ENCODE measurements at regions not wholly inside any gene's neighbourhood (a gene's known extent, or its start where the extent isn't known, plus 50 kb on each side); places are given as distances from the start of the nearest gene placed in this dataset.

GRCh38 chr22:48513446-48513845 is 1314.2 kb downstream of the BRD1 start:
- intact Hi-C loops (cut with DNase I) = loop anchor here in 1 of 4 donors (10.0 kb wide), 1 partner anchor 49 kb away; no protein-coding TSS in a partner anchor
- Histone ChIP-seq H3K4me1 (ENCODE audit: insufficient read depth) (peaks cover 7% of the 10 kb centered on the region), H3K9me3 (no peaks in the 10 kb centered on the region), H3K4me3 (no peak overlapping the region), H3K27me3 (no peaks in the 10 kb centered on the region), H3K36me3 (no peaks in the 10 kb centered on the region), H3K27ac (no peak overlapping the region)
- no peak for DNase-seq
- TF ChIP-seq POLR2A (IDR thresholded peaks at IDR 0.05) = no peak
- no peak for TF ChIP-seq CTCF (IDR thresholded peaks at IDR 0.05)
- TF ChIP-seq EP300 (IDR thresholded peaks at IDR 0.05) = no peak
- WGBS, 3 donors = 70 to 88% (median 77%) methylated on average over 10 of the region's 10 CpGs

- WGBS, 3 donors = 97% methylated on average over 23 of the region's 23 CpGs
- intact Hi-C loops (cut with DNase I) = loop anchor here in 1 of 4 donors (10.0 kb wide), 1 partner anchor 47 kb away; no protein-coding TSS in a partner anchor
- no peak for TF ChIP-seq POLR2A (IDR thresholded peaks at IDR 0.05)
- TF ChIP-seq EP300 (IDR thresholded peaks at IDR 0.05) = no peak
- TF ChIP-seq CTCF (IDR thresholded peaks at IDR 0.05) = no peak
- H3K9me3 ChIP-seq = no peaks in the 10 kb centered on the region
- H3K27me3 ChIP-seq = no peaks in the 10 kb centered on the region
- H3K4me1 ChIP-seq (ENCODE audit: insufficient read depth) = peaks cover 7% of the 10 kb centered on the region
- H3K27ac ChIP-seq = no peak overlapping the region
- DNase-seq = no peak
- H3K36me3 ChIP-seq = no peaks in the 10 kb centered on the region
- H3K4me3 ChIP-seq = no peak overlapping the region
Measured at GRCh38 chr22:48511781-48512327, 1315.8 kb downstream of the BRD1 start.

- Histone ChIP-seq H3K27me3 (no peaks in the 10 kb centered on the region), H3K4me3 (no peak overlapping the region), H3K27ac (no peak overlapping the region), H3K9me3 (no peaks in the 10 kb centered on the region), H3K36me3 (no peaks in the 10 kb centered on the region), H3K4me1 (ENCODE audit: insufficient read depth) (peaks cover 7% of the 10 kb centered on the region)
- intact Hi-C loops (cut with DNase I) = loop anchor here in 1 of 4 donors (10.0 kb wide), 1 partner anchor 46 kb away; no protein-coding TSS in a partner anchor
- WGBS, 3 donors = 76 to 85% (median 81%) methylated on average over 7 of the region's 7 CpGs
- no peak for TF ChIP-seq POLR2A (IDR thresholded peaks at IDR 0.05)
- TF ChIP-seq EP300 (IDR thresholded peaks at IDR 0.05) = no peak
- TF ChIP-seq CTCF (IDR thresholded peaks at IDR 0.05) = no peak
- no peak for DNase-seq
Measured at GRCh38 chr22:48511211-48511610, 1316.5 kb downstream of the BRD1 start.

GRCh38 chr22:48510599-48510998 is 1317.1 kb downstream of the BRD1 start:
- no peaks in the 10 kb centered on the region for H3K27me3 ChIP-seq
- no peaks in the 10 kb centered on the region for H3K9me3 ChIP-seq
- no peaks in the 10 kb centered on the region for H3K36me3 ChIP-seq
- no peak overlapping the region for H3K4me3 ChIP-seq
- TF ChIP-seq CTCF (IDR thresholded peaks at IDR 0.05) = no peak
- no peak for TF ChIP-seq POLR2A (IDR thresholded peaks at IDR 0.05)
- no peak for TF ChIP-seq EP300 (IDR thresholded peaks at IDR 0.05)
- peaks cover 7% of the 10 kb centered on the region for H3K4me1 ChIP-seq (ENCODE audit: insufficient read depth)
- intact Hi-C loops (cut with DNase I) = loop anchor here in 1 of 4 donors (10.0 kb wide), 1 partner anchor 46 kb away; no protein-coding TSS in a partner anchor
- DNase-seq = no peak
- WGBS, 3 donors = 64 to 72% (median 67%) methylated on average over 2 of the region's 2 CpGs
- no peak overlapping the region for H3K27ac ChIP-seq
